Loucy (cell line): ENCODE measurements at regions not wholly inside any gene's neighbourhood (a gene's known extent, or its start where the extent isn't known, plus 50 kb on each side); places are given as distances from the start of the nearest gene placed in this dataset.

Source experiments
- EZH2phosphoT487 ChIP-seq: fragments of 200-600 bp; IDR thresholded peaks from 2 replicates; pipeline ENCODE4 v1.6.1; 2018; ENCODE audit warnings: antibody characterized with exemption, mild to moderate bottlenecking, moderate library complexity, borderline replicate concordance
- TF ChIP-seq, protein P1 (sequence below): fragments of 200-600 bp; sonication (generic); conservative IDR thresholded peaks from 2 replicates; pipeline ENCODE4 v1.5.1; 2014; ENCODE audit warnings: mild to moderate bottlenecking, antibody characterized with exemption, low read length

DNA sequence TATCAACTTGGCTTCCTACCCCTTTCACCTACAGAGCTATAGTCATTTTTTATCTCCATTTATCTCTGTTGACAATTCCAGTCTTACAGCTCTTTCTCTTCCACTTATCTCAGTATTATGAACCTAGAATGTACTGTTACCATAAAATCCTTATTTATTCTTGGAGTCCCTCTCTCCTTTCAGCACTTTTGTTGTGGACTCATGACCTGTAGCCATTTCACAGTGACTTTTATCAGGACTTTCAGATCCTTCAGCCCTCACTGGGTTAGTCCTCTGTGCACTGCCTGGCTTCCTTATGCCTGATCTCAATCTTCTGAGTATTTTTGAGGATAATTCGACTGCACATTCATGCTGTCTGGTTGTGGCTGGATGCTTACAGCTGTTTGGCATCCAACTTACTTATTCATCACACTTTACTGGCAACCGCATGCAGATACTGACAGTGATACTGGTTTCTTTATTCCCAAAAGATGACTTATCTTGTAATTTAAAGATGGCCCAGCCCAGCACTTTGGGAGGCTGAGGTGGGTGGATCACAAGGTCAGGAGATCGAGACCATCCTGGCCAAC lies 293.3 kb downstream of the MAN2A1 start:
- TF ChIP-seq, protein P1, sequence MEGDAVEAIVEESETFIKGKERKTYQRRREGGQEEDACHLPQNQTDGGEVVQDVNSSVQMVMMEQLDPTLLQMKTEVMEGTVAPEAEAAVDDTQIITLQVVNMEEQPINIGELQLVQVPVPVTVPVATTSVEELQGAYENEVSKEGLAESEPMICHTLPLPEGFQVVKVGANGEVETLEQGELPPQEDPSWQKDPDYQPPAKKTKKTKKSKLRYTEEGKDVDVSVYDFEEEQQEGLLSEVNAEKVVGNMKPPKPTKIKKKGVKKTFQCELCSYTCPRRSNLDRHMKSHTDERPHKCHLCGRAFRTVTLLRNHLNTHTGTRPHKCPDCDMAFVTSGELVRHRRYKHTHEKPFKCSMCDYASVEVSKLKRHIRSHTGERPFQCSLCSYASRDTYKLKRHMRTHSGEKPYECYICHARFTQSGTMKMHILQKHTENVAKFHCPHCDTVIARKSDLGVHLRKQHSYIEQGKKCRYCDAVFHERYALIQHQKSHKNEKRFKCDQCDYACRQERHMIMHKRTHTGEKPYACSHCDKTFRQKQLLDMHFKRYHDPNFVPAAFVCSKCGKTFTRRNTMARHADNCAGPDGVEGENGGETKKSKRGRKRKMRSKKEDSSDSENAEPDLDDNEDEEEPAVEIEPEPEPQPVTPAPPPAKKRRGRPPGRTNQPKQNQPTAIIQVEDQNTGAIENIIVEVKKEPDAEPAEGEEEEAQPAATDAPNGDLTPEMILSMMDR: no peak
- no peak for TF ChIP-seq EZH2phosphoT487
